ENCODE measurements at regions not wholly inside any gene's neighbourhood (a gene's known extent, or its start where the extent isn't known, plus 50 kb on each side); places are given as distances from the start of the nearest gene placed in this dataset.
"Not testable (repeated sequence)": the region's sequence is repeated elsewhere in the genome, so short reads cannot be mapped to it uniquely, and the experiment has no call there.

DNA sequence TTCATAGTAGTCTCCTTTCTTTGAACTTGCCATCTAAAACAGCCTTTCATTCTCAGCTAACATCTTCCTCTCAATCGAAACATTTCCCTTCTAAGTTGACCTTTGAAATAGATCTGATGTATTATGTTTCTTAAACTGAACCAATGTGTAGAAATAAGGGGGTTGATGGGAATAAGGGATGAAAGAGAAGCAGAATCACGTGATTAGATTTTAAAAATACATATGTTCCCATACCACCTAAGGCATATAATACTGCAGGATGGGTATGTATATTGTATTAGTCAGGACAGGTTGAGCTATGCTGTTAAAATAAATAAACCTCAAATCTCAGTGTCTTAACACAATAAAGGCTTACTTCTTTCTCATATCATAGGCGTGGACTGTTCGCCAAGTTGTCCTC lies 207.5 kb upstream of the SRD5A2 start:
- DNase-seq (ENCODE audit: low read depth): no peak

DNA sequence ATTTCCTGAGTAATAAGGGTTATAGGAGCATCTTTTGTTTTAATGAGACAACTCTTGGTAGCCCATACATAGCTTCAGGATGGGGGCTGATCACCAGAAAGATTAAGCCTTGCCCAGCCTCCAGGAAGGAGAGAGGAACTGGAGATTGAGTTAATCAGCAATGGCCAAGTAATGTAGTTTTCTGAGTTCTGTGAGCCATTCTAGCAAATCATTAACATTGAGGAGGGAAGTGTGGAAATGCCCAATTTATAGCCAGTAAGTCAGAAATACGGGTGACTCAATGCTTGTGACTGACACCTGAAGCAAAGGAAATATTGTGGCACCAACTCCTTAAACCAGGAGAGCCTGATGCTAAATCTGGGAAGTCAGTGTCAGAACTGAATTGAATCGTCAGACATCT lies 205.1 kb upstream of the SRD5A2 start:
- no peak for DNase-seq (ENCODE audit: low read depth)
- TF ChIP-seq, protein P1, sequence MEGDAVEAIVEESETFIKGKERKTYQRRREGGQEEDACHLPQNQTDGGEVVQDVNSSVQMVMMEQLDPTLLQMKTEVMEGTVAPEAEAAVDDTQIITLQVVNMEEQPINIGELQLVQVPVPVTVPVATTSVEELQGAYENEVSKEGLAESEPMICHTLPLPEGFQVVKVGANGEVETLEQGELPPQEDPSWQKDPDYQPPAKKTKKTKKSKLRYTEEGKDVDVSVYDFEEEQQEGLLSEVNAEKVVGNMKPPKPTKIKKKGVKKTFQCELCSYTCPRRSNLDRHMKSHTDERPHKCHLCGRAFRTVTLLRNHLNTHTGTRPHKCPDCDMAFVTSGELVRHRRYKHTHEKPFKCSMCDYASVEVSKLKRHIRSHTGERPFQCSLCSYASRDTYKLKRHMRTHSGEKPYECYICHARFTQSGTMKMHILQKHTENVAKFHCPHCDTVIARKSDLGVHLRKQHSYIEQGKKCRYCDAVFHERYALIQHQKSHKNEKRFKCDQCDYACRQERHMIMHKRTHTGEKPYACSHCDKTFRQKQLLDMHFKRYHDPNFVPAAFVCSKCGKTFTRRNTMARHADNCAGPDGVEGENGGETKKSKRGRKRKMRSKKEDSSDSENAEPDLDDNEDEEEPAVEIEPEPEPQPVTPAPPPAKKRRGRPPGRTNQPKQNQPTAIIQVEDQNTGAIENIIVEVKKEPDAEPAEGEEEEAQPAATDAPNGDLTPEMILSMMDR (conservative IDR thresholded peaks at IDR 0.05; ENCODE audit: control insufficient read depth, insufficient read depth, low read depth, low read length): no peak
- no peak overlapping the region for H3K4me3 ChIP-seq (ENCODE audit: control insufficient read depth, low read depth, low read length)

More for the DNA sequence above, 207.5 kb upstream of the SRD5A2 start:
- TF ChIP-seq, protein P1 (conservative IDR thresholded peaks at IDR 0.05; ENCODE audit: control insufficient read depth, insufficient read depth, low read depth, low read length): no peak
- no peak overlapping the region for H3K4me3 ChIP-seq (ENCODE audit: control insufficient read depth, low read depth, low read length)

DNA sequence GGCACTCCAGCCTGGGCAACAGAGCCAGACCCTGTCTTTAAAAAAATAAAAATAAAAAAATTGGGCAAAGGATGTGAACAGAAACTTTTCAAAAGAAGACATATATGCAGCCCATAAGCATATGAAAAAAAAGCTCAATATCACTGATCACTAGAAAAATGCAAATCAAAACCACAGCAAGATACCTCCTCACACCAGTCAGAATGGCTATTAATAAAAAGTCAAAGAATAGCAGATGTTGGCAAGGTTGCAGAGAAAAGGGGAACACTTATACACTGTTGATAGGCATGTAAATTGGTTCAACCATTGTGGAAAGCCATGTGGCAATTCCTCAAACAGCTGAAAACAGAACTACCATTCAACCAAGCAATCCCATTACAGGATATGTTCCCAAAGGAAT lies 204.1 kb upstream of the SRD5A2 start:
- TF ChIP-seq, protein P1 (conservative IDR thresholded peaks at IDR 0.05; ENCODE audit: control insufficient read depth, insufficient read depth, low read depth, low read length): no peak
- no peak for DNase-seq (ENCODE audit: low read depth)
- no peak overlapping the region for H3K4me3 ChIP-seq (ENCODE audit: control insufficient read depth, low read depth, low read length)

DNA sequence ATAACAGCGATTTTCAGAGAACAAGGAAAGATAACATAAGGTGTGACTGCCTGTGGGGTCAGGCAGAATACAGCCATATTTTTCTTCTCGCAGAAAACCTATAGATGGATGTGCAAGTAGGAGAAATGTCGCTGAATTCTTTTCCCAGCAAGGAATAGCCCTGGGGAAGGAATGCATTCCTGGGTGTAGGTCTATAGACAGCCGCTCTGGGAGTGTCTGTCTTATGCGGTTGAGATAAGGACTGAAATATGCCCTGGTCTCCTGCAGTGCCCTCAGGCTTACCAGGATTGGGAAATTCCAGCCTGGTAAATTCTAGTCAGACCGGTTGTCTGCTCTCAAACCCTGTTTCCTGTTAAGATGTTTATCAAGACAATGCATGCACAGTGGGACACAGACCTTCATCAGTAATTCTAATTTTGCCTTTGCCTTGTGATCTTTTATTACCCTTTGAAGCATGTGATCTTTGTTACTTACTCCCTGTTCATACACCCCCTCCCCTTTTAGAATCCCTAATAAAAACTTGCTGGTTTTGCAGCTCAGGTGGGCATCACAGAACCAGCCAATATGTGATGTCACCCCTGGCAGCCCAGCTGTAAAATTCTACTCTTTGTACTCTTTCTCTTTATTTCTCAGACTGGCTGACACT lies 202.8 kb upstream of the SRD5A2 start:
- not testable (repeated sequence) for DNase-seq (ENCODE audit: low read depth); H3K4me3 ChIP-seq (ENCODE audit: control insufficient read depth, low read depth, low read length)

DNA sequence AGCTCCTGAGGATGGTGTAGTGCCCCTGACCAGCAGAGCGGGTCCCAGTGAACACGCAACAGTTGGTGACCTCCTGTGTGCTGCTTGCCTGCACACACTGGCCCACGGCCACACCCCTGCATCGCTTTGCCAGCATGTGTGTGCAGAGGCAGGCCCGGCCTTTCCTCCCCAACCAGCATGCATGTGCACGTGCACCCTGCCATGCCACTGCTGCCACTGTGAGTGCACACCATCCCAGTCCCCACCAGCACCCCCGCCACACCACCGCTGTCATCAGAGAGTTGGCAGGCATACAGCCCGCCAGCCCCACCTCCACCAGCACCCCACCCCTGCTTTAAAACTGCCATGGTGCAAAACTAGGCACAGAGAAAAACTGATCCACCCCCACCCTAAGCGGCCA lies 197.4 kb upstream of the SRD5A2 start:
- DNase-seq (ENCODE audit: low read depth): no peak
- no peak overlapping the region for H3K4me3 ChIP-seq (ENCODE audit: control insufficient read depth, low read depth, low read length)
- TF ChIP-seq, protein P1 (conservative IDR thresholded peaks at IDR 0.05; ENCODE audit: control insufficient read depth, insufficient read depth, low read depth, low read length): no peak

DNA sequence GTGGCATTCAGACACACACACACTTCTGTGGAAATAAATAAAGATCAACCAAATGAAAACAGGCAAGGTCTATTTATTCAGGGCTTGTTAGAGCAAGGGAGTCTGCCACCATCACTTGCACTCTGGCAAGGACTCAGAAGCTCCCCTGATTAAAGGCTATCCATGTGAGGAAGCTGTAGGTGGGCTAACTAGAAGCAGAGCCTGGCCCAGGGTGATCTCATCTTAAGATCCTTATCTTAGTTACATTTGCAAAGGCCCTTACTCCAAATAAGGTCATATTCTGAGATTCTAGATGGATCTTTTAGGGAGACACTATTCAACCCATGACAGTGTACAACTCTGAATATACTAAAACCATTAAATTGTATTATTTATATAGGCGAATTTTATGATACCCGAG lies 190.0 kb upstream of the SRD5A2 start:
- H3K4me3 ChIP-seq (ENCODE audit: control insufficient read depth, low read depth, low read length): no peak overlapping the region
- DNase-seq (ENCODE audit: low read depth): no peak
- TF ChIP-seq, protein P1 (conservative IDR thresholded peaks at IDR 0.05; ENCODE audit: control insufficient read depth, insufficient read depth, low read depth, low read length): no peak

DNA sequence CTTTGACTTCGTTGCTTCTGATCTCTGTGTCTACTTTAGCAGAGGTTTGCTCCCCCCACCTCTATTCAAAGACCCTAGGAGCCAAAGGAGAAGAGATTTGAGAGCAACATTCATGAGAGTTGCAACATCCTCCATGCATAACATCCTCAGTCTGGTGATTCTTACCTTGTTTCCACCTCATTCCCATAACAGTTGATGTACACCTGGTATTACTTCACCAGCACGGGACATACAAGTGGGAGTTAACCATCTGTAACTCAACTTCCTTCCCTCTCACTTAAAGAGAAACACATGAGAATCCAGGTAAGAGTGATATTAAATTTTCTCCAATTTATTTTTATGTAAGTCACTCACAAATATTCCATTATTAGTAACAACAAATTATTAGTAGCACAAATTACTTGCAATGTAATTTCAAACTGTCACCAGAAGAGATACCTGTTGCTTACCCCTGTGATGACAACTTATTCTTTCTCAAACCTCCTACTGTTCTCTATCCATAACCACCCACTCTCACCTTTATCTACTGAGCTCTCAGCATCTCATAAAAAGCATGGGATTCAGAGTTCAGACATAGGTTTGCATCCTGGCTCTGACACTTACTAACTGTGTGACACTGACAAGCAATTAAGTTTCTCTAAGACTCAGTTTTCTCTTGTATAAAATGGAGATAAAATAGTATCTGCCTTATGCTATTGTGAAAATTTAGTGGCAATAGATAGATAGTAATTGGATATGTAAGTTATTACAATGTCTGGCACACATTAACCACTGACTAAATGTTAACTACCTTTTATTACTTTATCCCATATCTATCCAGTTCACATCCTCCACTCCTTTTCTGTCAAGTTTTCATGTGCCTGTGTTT lies 184.6 kb upstream of the SRD5A2 start:
- H3K4me3 ChIP-seq (ENCODE audit: control insufficient read depth, low read depth, low read length): no peak overlapping the region
- TF ChIP-seq, protein P1 (conservative IDR thresholded peaks at IDR 0.05; ENCODE audit: control insufficient read depth, insufficient read depth, low read depth, low read length): no peak
- no peak for DNase-seq (ENCODE audit: low read depth)

All from fibroblast of mammary gland (primary cell).